ENCODE measurements at regions not wholly inside any gene's neighbourhood (a gene's known extent, or its start where the extent isn't known, plus 50 kb on each side); places are given as distances from the start of the nearest gene placed in this dataset.

DNA sequence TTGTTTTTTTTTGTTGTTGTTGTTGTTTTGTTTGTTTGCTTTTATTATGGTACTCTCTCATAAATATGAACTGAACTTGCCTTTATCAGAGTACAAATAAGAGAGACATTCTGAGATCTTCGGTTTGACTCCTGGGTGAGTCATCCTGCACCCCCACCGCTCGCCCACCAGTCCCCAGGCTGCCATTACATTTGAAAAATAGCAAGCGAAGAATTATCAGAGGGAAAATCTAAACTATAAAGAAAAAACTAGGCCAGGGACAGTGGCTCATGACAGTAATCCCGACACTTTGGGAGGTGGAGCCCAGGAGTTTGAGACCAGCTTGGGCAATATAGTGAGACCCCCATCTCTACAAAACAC lies 122.1 kb upstream of the MAP3K1 start:
- 91% methylated on average over 5 of the region's 5 CpGs for WGBS
- H3K4me1 ChIP-seq: peaks cover 10% of the 10 kb centered on the region
- DNase-seq (ENCODE audit: low spot score in 2 of 2): no peak
- no peaks in the 10 kb centered on the region for H3K36me3 ChIP-seq
- TF ChIP-seq POLR2AphosphoS5 (IDR thresholded peaks at IDR 0.05) (no peak), POLR2A (IDR thresholded peaks at IDR 0.05) (no peak), EP300 (IDR thresholded peaks at IDR 0.05) (no peak)
- TF ChIP-seq, protein P1, sequence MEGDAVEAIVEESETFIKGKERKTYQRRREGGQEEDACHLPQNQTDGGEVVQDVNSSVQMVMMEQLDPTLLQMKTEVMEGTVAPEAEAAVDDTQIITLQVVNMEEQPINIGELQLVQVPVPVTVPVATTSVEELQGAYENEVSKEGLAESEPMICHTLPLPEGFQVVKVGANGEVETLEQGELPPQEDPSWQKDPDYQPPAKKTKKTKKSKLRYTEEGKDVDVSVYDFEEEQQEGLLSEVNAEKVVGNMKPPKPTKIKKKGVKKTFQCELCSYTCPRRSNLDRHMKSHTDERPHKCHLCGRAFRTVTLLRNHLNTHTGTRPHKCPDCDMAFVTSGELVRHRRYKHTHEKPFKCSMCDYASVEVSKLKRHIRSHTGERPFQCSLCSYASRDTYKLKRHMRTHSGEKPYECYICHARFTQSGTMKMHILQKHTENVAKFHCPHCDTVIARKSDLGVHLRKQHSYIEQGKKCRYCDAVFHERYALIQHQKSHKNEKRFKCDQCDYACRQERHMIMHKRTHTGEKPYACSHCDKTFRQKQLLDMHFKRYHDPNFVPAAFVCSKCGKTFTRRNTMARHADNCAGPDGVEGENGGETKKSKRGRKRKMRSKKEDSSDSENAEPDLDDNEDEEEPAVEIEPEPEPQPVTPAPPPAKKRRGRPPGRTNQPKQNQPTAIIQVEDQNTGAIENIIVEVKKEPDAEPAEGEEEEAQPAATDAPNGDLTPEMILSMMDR (IDR thresholded peaks at IDR 0.05): no peak
- H3K4me3 ChIP-seq: no peak overlapping the region
- H3K27ac ChIP-seq: no peak overlapping the region
- no peaks in the 10 kb centered on the region for H3K27me3 ChIP-seq
- no peaks in the 10 kb centered on the region for H3K9me3 ChIP-seq

DNA sequence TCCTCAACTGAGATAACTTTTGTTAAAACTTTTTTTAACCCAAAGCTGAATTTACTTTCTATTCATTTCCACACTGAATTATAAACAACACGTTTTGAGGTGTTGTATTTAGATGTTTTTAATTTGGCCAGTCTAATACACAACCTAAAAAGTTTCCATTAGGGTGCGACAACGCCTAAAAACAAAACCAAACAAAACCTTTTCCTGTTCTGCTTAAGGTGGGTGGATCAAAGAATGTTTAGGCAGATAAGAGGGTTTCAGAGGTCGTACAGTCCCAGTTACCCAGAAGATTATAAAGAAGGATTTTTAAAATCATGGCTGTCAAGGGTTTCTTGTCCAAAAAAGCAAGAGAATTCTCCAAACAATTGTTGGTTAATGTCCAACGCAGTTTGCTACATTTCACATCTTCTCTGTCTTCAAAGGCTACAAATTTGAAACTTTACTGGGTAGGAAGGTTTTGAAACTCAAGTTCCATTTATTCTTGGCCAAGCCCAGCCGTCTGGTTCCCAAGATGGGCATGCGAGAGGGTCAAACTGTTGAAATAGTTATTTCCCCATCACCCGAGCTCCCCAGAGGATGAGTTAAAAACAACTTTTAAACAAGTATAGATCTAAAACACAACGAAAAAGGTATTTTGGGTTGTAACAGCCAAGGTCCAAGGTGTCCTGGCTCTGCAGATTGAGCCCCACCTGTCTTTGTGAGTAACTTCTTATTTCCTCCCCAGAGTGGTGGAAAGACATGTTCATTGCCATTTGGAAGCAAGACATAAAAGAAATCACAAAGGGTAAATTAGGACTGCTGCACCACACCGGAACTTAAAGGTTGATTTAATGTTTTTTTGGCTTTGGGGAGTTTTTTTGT lies 122.8 kb upstream of the MAP3K1 start:
- no peak for DNase-seq (ENCODE audit: low spot score in 2 of 2)
- Histone ChIP-seq H3K4me3 (no peak overlapping the region), H3K36me3 (no peaks in the 10 kb centered on the region), H3K27ac (no peak overlapping the region), H3K27me3 (no peaks in the 10 kb centered on the region), H3K4me1 (peaks cover 4% of the 10 kb centered on the region), H3K9me3 (no peaks in the 10 kb centered on the region)
- WGBS: 73% methylated on average over 10 of the region's 10 CpGs
- TF ChIP-seq EP300 (IDR thresholded peaks at IDR 0.05) (no peak), POLR2A (IDR thresholded peaks at IDR 0.05) (no peak), POLR2AphosphoS5 (IDR thresholded peaks at IDR 0.05) (no peak)
- TF ChIP-seq, protein P1 (IDR thresholded peaks at IDR 0.05): no peak

DNA sequence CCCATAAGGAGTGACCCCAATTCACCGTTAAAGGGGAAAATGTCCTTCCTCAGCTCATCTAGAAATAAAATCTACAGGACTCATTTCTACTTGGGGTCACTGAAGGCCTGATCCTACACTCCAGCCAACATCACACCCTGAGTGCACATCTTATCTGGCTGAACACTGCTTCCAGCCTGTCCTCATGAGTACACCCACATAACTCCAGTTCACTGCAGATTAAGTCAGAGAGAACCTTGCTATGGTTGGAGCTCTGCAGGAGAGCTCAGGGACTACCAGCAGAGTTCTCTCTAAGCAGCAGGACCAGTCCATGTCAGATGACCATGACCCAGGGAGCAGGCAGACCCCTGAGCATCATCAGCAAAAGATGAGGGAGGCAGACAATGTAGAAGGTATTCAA lies 126.9 kb upstream of the MAP3K1 start:
- no peak overlapping the region for H3K27ac ChIP-seq
- no peak overlapping the region for H3K4me3 ChIP-seq
- DNase-seq (ENCODE audit: low spot score in 2 of 2): no peak
- H3K4me1 ChIP-seq: peaks cover 3% of the 10 kb centered on the region
- WGBS: no CpG with 5 or more reads among the region's 1 CpG
- no peaks in the 10 kb centered on the region for H3K9me3 ChIP-seq
- H3K27me3 ChIP-seq: no peaks in the 10 kb centered on the region
- TF ChIP-seq POLR2AphosphoS5 (IDR thresholded peaks at IDR 0.05) (no peak), POLR2A (IDR thresholded peaks at IDR 0.05) (no peak), EP300 (IDR thresholded peaks at IDR 0.05) (no peak)
- TF ChIP-seq, protein P1 (IDR thresholded peaks at IDR 0.05): no peak
- H3K36me3 ChIP-seq: no peaks in the 10 kb centered on the region

DNA sequence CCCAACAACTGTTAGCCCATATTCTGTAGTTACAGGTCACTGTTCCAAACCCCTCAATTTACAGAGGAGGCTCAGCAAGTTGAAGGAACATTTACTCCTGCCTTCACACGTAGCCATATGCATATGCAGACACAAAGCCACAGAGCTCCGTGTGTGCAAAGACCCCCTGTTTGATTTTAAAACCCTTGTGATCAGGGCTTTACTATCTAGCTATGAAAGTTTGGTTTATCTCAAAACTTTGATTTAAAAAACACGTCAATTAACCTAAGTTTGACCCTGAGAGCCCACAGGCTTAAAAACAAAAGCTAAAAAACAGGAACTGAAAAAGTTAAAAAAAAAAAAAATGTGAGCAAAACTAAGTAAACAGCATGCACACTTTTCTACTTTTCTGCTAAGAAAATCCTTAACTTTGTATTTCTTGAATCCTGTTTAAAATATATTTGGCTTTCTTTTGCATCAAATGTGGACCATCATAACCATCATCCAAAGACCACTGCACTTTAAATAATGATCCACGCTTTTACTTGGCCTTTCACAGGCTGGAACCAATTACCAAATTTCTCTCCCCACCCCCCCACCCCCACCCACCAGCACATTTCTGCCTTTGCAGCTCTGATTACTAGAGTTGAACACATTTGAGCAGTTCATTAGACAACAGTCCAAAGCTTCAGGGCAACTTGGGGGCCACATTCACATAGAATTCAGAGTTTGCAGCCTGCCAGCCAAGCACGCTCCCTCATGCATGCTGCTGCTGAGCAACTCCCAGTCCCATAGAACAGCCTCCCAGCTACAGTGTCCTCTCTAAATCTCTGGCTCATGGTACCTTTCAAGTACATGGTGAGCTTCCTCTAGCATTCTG lies 128.8 kb upstream of the MAP3K1 start:
- no peak for TF ChIP-seq POLR2AphosphoS5 (IDR thresholded peaks at IDR 0.05)
- TF ChIP-seq EP300 (IDR thresholded peaks at IDR 0.05): no peak
- no peak for TF ChIP-seq POLR2A (IDR thresholded peaks at IDR 0.05)
- TF ChIP-seq, protein P1 (IDR thresholded peaks at IDR 0.05): no peak
- DNase-seq (ENCODE audit: low spot score in 2 of 2): no peak
- no peaks in the 10 kb centered on the region for H3K36me3 ChIP-seq
- no peaks in the 10 kb centered on the region for H3K9me3 ChIP-seq
- no peaks in the 10 kb centered on the region for H3K27me3 ChIP-seq
- peaks cover 3% of the 10 kb centered on the region for H3K4me1 ChIP-seq
- H3K4me3 ChIP-seq: no peak overlapping the region
- 73% methylated on average over 5 of the region's 5 CpGs for WGBS
- H3K27ac ChIP-seq: no peak overlapping the region

Measured in suprapubic skin (tissue), 4 donors.